GM12878 (cell line): ENCODE measurements at regions not wholly inside any gene's neighbourhood (a gene's known extent, or its start where the extent isn't known, plus 50 kb on each side); places are given as distances from the start of the nearest gene placed in this dataset.
A peak's percentile ranks its signal among the peaks of the same experiment; 100 is the strongest.

ENCODE experiments used
- ATAC-seq: fragments of 200-7000 bp; cut with Tn5 transposase; 3 replicates; pipeline ENCODE4 v1.9.1; 2020; ENCODE audit warnings: mild to moderate bottlenecking, moderate library complexity
- BruUV-seq: library from RNA; stranded (reverse); fragments of 400-500 nt; replicated peaks from 2 replicates; lab custom pipeline; 2021; lab: Mats Ljungman, UMichigan
- CTCF ChIA-PET: fragments of 300-600 bp; sonication (Branson Sonifier 250); formaldehyde crosslinking; extraction: SDS; loops from one replicate; lab custom pipeline; 2021; ENCODE audit warnings: inconsistent platforms; lab: Yijun Ruan, JAX
- POLR2A ChIA-PET: fragments of 350-600 bp; formaldehyde crosslinking; extraction: SDS; loops from one replicate; lab custom pipeline; 2021; ENCODE audit warnings: inconsistent platforms; lab: Charles Lee
- RAD21 ChIA-PET: fragments of 300-600 bp; sonication (Branson Sonifier 250); formaldehyde crosslinking; loops from one replicate; lab custom pipeline; 2023; ENCODE audit warnings: antibody characterized with exemption; ENCODE audit not compliant: unreplicated experiment; lab: Charles Lee
- SMC1A ChIA-PET: fragments of 300-600 bp; sonication (Branson Sonifier 250); formaldehyde crosslinking; loops from one replicate; lab custom pipeline; 2023; ENCODE audit not compliant: unreplicated experiment, uncharacterized antibody; lab: Charles Lee
- DNase-seq: peaks from one replicate; pipeline ENCODE4 v3.0.0-alpha.2; 2011; ENCODE audit warnings: low read depth, low spot score
- FAIRE-seq: peaks from 3 replicates; lab custom pipeline; 2011; peaks lifted over from hg19 to GRCh38; lab: Jason Lieb, UNC
- H2AFZ ChIP-seq: 2 replicates; pipeline ENCODE4 v1.6.0; 2011; ENCODE audit warnings: low read depth, low read length, control low read depth; ENCODE audit not compliant: control insufficient read depth
- H3K27ac ChIP-seq: 2 replicates; pipeline ENCODE4 v1.5.1; 2011; ENCODE audit warnings: control low read depth; ENCODE audit not compliant: control insufficient read depth, insufficient read depth
- H3K27me3 ChIP-seq, 2 experiments: replicated peaks in 1 of 2; 2 replicates each; pipeline versions ENCODE4 v1.6.0 to v1.6.1; 2011; ENCODE audit warnings: low read length in 1 of 2; ENCODE audit not compliant: control insufficient read depth in 2 of 2, insufficient read depth in 2 of 2
- H3K36me3 ChIP-seq, 2 experiments: 2 replicates each; pipeline ENCODE4 v1.5.1; 2011; ENCODE audit warnings: low read length in 1 of 2; ENCODE audit not compliant: control insufficient read depth in 2 of 2, insufficient read depth in 2 of 2
- H3K4me1 ChIP-seq: 2 replicates; pipeline ENCODE4 v1.6.1; 2011; ENCODE audit warnings: mild to moderate bottlenecking, low read length, moderate library complexity, mixed read lengths; ENCODE audit not compliant: control insufficient read depth, insufficient read depth
- H3K4me2 ChIP-seq: 2 replicates; pipeline ENCODE4 v1.6.0; 2011; ENCODE audit warnings: control low read depth; ENCODE audit not compliant: control insufficient read depth, insufficient read depth
- H3K4me3 ChIP-seq: fragments of 200-600 bp; sonication (generic); 2 replicates; pipeline ENCODE4 v1.5.1; 2016
- H3K79me2 ChIP-seq: 2 replicates; pipeline ENCODE4 v1.6.0; 2011; ENCODE audit warnings: low read length; ENCODE audit not compliant: control insufficient read depth, insufficient read depth
- H3K9ac ChIP-seq: 2 replicates; pipeline ENCODE4 v1.8.0; 2011; ENCODE audit warnings: low read length, control low read depth, mixed read lengths; ENCODE audit not compliant: control insufficient read depth, insufficient read depth
- H3K9me3 ChIP-seq: replicated peaks from 3 replicates; pipeline ENCODE4 v1.5.1; 2011; ENCODE audit warnings: mild to moderate bottlenecking, low read length; ENCODE audit not compliant: control insufficient read depth, insufficient read depth
- H4K20me1 ChIP-seq: 2 replicates; pipeline ENCODE4 v1.6.0; 2011; ENCODE audit not compliant: control insufficient read depth, insufficient read depth
- BCL3 ChIP-seq: IDR thresholded peaks from 2 replicates; pipeline ENCODE4 v1.6.1; 2011; ENCODE audit warnings: borderline replicate concordance, low read depth, mild to moderate bottlenecking, moderate library complexity, low read length; ENCODE audit not compliant: insufficient read depth, poor library complexity, severe bottlenecking
- IKZF1 ChIP-seq: fragments of 450-650 bp; conservative IDR thresholded peaks from 2 replicates; pipeline ENCODE4 v1.6.1; 2017; ENCODE audit warnings: antibody characterized with exemption, mild to moderate bottlenecking
- MXI1 ChIP-seq: fragments of 150-350 bp; IDR thresholded peaks from 2 replicates; pipeline ENCODE4 v1.6.1; 2011; ENCODE audit warnings: low read depth, mild to moderate bottlenecking, inconsistent platforms, low read length, improper control_type of control experiment
- MYC ChIP-seq: IDR thresholded peaks from 2 replicates; pipeline ENCODE4 v1.6.1; 2011; ENCODE audit warnings: mild to moderate bottlenecking, low read length, moderate library complexity, inconsistent platforms; ENCODE audit not compliant: insufficient read depth, insufficient replicate concordance, insufficient read length, severe bottlenecking
- PML ChIP-seq: IDR thresholded peaks from 2 replicates; pipeline ENCODE4 v1.6.1; 2012; ENCODE audit warnings: low read length, inconsistent platforms
- RAD21 ChIP-seq: IDR thresholded peaks from 2 replicates; pipeline ENCODE4 v1.6.1; 2011; ENCODE audit warnings: mild to moderate bottlenecking, low read depth, low read length, moderate library complexity; ENCODE audit not compliant: insufficient read depth
- WGBS: methylation state at CpG from one replicate; pipeline ENCODE4 v1.1.6; 2016; ENCODE audit warnings: low lambda C conversion rate; ENCODE audit not compliant: insufficient replicate concordance, insufficient coverage; ENCODE audit errors: missing lambda C conversion rate; 5-methylcytosine and 5-hydroxymethylcytosine counted together
- in situ Hi-C: fragments of 300-500 bp; cut with MboI; formaldehyde crosslinking; loops from 9 replicates; pipeline ENCODE4 v1.14.3; 2018; ENCODE audit warnings: mixed read lengths
- intact Hi-C: fragments of 100-400 bp; cut with micrococcal nuclease; formaldehyde crosslinking; loops from one replicate; pipeline ENCODE4 v1.14.2; 2022; ENCODE audit not compliant: unreplicated experiment
- TF ChIP-seq, protein P1 (sequence below): IDR thresholded peaks from 2 replicates; pipeline ENCODE4 v1.6.1; 2012; ENCODE audit warnings: low read depth, low read length, improper control_type of control experiment
- TF ChIP-seq, protein P2 (sequence below): IDR thresholded peaks from 2 replicates; pipeline ENCODE4 v1.6.1; 2011; ENCODE audit warnings: low read depth, low read length, improper control_type of control experiment, borderline replicate concordance

DNA sequence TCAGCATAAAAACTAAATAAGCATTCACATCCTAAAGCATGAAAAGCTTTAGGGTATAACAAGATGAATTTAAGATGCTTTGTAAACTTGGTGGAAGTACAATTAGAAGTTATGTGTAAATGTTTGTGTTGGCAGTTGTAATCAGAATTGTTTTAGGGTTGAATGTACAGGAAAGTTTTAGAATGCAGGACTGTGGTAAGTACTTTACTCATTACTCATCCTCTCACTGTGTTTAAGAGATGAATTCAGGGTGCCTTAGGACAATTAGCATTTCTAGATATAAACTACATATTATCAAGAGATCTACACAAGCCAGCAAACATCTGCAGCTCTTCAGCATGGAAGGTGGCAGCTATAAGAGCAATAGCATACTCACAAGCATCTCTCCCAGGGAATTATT, 77.5 kb upstream of the ELOVL6 start:
- H3K4me2 ChIP-seq = no peak overlapping the region
- ChIA-PET SMC1A (interaction anchor here (0.6 to 2.9 kb wide), 3 partner anchors 11 to 141 kb away, joined by 3 to 9 read pairs (median 8); no protein-coding TSS in a partner anchor), POLR2A (no interaction called here), RAD21 (no interaction called here), CTCF (interaction anchor here (0.6 to 1.2 kb wide), 2 partner anchors 10 to 969 kb away, joined by 3 read pairs; no protein-coding TSS in a partner anchor)
- H3K4me1 ChIP-seq = no peaks in the 10 kb centered on the region
- TF ChIP-seq PML = no peak
- H3K9ac ChIP-seq = no peak overlapping the region
- FAIRE-seq = no peak
- no peaks in the 10 kb centered on the region for H4K20me1 ChIP-seq
- no peaks in the 10 kb centered on the region for H3K36me3 ChIP-seq
- H2AFZ ChIP-seq = no peak overlapping the region
- no TSS peak for BruUV-seq
- no peak for DNase-seq
- no peaks in the 10 kb centered on the region for H3K27me3 ChIP-seq
- no peaks in the 10 kb centered on the region for H3K79me2 ChIP-seq
- H3K4me3 ChIP-seq = no peak overlapping the region
- no peak for ATAC-seq
- no peak overlapping the region for H3K27ac ChIP-seq
- intact Hi-C loops (no loop called here), in situ Hi-C loops (no loop called here)
- no peaks in the 10 kb centered on the region for H3K9me3 ChIP-seq

- DNase-seq (no peak), FAIRE-seq (no peak), ATAC-seq (peak; percentile 18; the same call in 1 of the 3 replicates)
- intact Hi-C loops = no loop called here
- ChIA-PET CTCF (interaction anchor here (1.3 kb wide), 1 partner anchor 44 kb away, joined by 3 read pairs; no protein-coding TSS in a partner anchor), RAD21 (no interaction called here), SMC1A (no interaction called here)
- no TSS peak for BruUV-seq
- 45% methylated on average over 4 of the region's 4 CpGs for WGBS
- H2AFZ ChIP-seq = no peak overlapping the region
- no peaks in the 10 kb centered on the region for H3K36me3 ChIP-seq
- in situ Hi-C loops = no loop called here
- TF ChIP-seq MXI1 (no peak), IKZF1 (no peak), BCL3 (no peak), MYC (no peak), RAD21 (no peak)
- TF ChIP-seq, protein P1, sequence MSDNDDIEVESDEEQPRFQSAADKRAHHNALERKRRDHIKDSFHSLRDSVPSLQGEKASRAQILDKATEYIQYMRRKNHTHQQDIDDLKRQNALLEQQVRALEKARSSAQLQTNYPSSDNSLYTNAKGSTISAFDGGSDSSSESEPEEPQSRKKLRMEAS = no peak
- TF ChIP-seq, protein P2, sequence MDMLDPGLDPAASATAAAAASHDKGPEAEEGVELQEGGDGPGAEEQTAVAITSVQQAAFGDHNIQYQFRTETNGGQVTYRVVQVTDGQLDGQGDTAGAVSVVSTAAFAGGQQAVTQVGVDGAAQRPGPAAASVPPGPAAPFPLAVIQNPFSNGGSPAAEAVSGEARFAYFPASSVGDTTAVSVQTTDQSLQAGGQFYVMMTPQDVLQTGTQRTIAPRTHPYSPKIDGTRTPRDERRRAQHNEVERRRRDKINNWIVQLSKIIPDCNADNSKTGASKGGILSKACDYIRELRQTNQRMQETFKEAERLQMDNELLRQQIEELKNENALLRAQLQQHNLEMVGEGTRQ = no peak
- TF ChIP-seq, all 136 proteins: peak for 0
- H3K9me3 ChIP-seq = no peaks in the 10 kb centered on the region
- no peak overlapping the region for H3K27ac ChIP-seq
- H3K79me2 ChIP-seq = no peaks in the 10 kb centered on the region
- peaks cover 3% of the 10 kb centered on the region; the same call in 1 of the 2 replicates for H3K4me1 ChIP-seq
- POLR2A ChIA-PET = no interaction called here
- no peaks in the 10 kb centered on the region for H3K27me3 ChIP-seq
- H3K9ac ChIP-seq = no peak overlapping the region
- H3K4me3 ChIP-seq = no peak overlapping the region
- no peak overlapping the region for H3K4me2 ChIP-seq
- H4K20me1 ChIP-seq = no peaks in the 10 kb centered on the region
These were observed 73.6 kb upstream of the ELOVL6 start for GRCh38 chr4:110271986-110272385.
